ENCODE measurements at regions not wholly inside any gene's neighbourhood (a gene's known extent, or its start where the extent isn't known, plus 50 kb on each side); places are given as distances from the start of the nearest gene placed in this dataset.

DNA sequence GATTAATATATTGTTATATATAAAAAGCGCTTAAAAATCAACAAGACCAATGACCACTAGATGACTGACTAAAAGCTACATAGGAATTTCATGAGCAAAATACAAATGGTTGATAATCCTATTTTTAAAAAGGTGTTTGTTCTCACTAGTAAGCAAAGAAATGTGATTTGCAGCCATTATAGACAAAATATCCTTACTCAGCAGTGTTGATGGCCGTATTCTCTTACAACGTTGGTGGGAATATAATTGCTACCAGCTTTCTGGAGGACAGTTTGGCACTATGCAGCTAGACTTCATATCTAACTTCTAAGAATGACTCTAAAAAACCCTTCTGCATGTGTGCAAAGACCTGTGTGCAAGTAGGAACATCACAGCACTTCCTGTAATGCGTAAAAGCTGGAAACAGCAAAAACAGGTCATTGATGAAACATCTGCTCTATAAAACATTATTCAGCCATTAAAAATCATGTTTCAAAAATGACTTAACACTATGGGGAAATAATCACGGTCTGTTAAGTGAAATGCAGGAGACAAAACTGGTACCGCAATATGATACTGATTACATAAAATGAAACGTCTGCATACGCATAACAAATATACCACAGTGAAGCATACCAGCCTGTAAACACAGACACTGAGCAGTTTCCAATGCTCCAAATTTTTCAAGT lies 70.1 kb upstream of the LINC01488 start:
- H3K36me3 ChIP-seq (ENCODE audit: insufficient read depth, insufficient read length, low read length): no peaks in the 10 kb centered on the region
- no peaks in the 10 kb centered on the region for H3K9me3 ChIP-seq (ENCODE audit: insufficient read depth, low read length)
- no peak for TF ChIP-seq SUZ12 (IDR thresholded peaks at IDR 0.05; ENCODE audit: extremely low read depth, insufficient read depth, insufficient read length)
- no peak overlapping the region for H3K4me3 ChIP-seq (ENCODE audit: insufficient read length, low read depth)
- no peak overlapping the region for H3K9ac ChIP-seq (ENCODE audit: insufficient read length, low read depth)
- DNase-seq (ENCODE audit: low read depth, low spot score): no peak
- no peaks in the 10 kb centered on the region for H3K4me1 ChIP-seq (ENCODE audit: insufficient read depth, insufficient read length)
- no peaks in the 10 kb centered on the region for H3K27me3 ChIP-seq (ENCODE audit: insufficient read depth, insufficient read length)

DNA sequence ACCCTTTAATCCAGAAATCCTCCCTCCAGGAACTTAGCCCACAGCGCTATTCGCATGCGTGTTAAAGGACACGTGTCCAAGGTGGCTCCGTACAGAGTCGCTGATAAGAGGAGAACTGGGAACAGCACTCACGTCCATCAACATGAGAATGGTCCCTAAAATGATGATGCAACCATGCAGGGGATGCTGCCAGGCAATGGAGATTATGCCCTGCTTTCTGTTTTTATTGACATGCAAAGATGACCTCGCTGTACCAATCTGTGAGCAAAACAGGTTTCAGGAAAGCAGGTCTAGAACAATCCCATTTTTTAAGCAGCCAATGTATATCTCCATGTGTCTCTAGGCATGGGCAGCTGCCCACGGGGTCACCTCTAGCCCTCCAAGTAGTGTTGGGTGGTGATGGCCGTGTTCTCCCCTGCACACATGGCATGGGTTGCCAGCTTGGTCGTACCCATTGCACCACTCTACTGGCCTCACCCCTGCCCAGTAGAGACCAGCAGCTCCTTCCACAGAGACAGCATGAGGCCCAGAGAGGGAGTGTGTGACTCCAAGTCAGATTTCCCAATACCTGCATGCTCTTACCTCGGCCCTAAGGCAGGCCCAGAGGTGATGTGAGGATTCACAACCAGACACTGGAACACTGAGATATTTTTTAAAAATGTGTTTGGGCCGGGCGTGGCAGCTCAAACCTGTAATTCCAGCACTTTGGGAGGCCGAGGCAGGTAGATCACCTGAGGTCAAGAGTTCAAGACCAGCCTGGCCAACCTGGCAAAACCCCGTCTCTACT lies 68.3 kb upstream of the LINC01488 start:
- no peaks in the 10 kb centered on the region for H3K9me3 ChIP-seq (ENCODE audit: insufficient read depth, low read length)
- no peak overlapping the region for H3K4me3 ChIP-seq (ENCODE audit: insufficient read length, low read depth)
- H3K4me1 ChIP-seq (ENCODE audit: insufficient read depth, insufficient read length): no peaks in the 10 kb centered on the region
- TF ChIP-seq SUZ12 (IDR thresholded peaks at IDR 0.05; ENCODE audit: extremely low read depth, insufficient read depth, insufficient read length): no peak
- no peak for TF ChIP-seq ZNF274 (IDR thresholded peaks at IDR 0.05; ENCODE audit: low read depth, low read length)
- DNase-seq (ENCODE audit: low read depth, low spot score): no peak
- no peak overlapping the region for H3K9ac ChIP-seq (ENCODE audit: insufficient read length, low read depth)
- H3K36me3 ChIP-seq (ENCODE audit: insufficient read depth, insufficient read length, low read length): no peaks in the 10 kb centered on the region
- no peaks in the 10 kb centered on the region for H3K27me3 ChIP-seq (ENCODE audit: insufficient read depth, insufficient read length)

DNA sequence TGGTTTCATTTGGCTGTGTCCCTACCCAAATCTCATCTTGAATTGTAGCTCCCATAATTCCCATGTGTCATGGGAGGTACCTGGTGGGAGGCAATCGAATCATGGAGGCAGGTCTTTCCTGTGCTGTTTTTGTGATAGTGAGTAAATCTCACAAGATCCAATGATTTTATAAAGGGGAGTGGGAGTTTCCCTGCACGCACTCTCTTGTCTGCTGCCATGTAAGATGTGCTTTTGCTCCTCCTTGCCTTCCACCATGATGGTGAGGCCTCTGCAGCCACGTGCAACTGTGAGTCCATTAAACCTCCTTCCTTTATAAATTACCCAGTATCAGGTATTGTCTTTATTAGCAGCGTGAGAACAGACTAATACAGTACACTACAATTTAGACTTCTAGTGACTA lies 67.5 kb upstream of the LINC01488 start:
- DNase-seq (ENCODE audit: low read depth, low spot score): no peak
- Histone ChIP-seq H3K9me3 (ENCODE audit: insufficient read depth, low read length) (no peaks in the 10 kb centered on the region), H3K4me3 (ENCODE audit: insufficient read length, low read depth) (no peak overlapping the region), H3K27me3 (ENCODE audit: insufficient read depth, insufficient read length) (no peaks in the 10 kb centered on the region), H3K36me3 (ENCODE audit: insufficient read depth, insufficient read length, low read length) (no peaks in the 10 kb centered on the region), H3K4me1 (ENCODE audit: insufficient read depth, insufficient read length) (no peaks in the 10 kb centered on the region), H3K9ac (ENCODE audit: insufficient read length, low read depth) (no peak overlapping the region)
- no peak for TF ChIP-seq SUZ12 (IDR thresholded peaks at IDR 0.05; ENCODE audit: extremely low read depth, insufficient read depth, insufficient read length)
- TF ChIP-seq ZNF274 (IDR thresholded peaks at IDR 0.05; ENCODE audit: low read depth, low read length): no peak
- TF ChIP-seq YY1 (IDR thresholded peaks at IDR 0.05; ENCODE audit: insufficient read depth, insufficient read length): no peak

DNA sequence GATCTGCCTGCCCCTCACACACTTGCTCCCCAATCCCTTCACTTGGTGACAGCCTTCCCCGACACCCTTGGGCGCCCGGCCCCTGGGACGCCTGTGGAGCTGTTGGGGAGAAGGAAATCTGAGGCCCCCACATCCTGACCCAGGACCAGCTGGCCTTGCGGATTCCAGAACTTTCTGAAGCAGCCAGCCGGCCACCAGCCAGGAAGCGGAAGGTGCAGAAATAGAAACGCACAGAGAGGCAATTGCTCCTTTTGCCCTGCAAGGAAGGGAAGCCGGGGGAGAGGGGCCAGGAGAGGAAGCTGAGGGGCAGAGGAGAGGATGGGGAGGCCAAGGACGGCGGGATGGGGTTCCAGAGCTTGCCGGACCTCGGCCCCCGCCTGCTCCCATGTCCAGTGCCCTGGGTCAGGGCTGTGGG lies 66.7 kb upstream of the LINC01488 start:
- no peaks in the 10 kb centered on the region for H3K27me3 ChIP-seq (ENCODE audit: insufficient read depth, insufficient read length)
- H3K4me1 ChIP-seq (ENCODE audit: insufficient read depth, insufficient read length): peaks cover 4% of the 10 kb centered on the region
- TF ChIP-seq ZNF274 (IDR thresholded peaks at IDR 0.05; ENCODE audit: low read depth, low read length) (no peak), SUZ12 (IDR thresholded peaks at IDR 0.05; ENCODE audit: extremely low read depth, insufficient read depth, insufficient read length) (no peak), YY1 (IDR thresholded peaks at IDR 0.05; ENCODE audit: insufficient read depth, insufficient read length) (no peak)
- no peaks in the 10 kb centered on the region for H3K36me3 ChIP-seq (ENCODE audit: insufficient read depth, insufficient read length, low read length)
- no peak for DNase-seq (ENCODE audit: low read depth, low spot score)
- H3K9me3 ChIP-seq (ENCODE audit: insufficient read depth, low read length): no peaks in the 10 kb centered on the region
- no peak overlapping the region for H3K9ac ChIP-seq (ENCODE audit: insufficient read length, low read depth)
- H3K4me3 ChIP-seq (ENCODE audit: insufficient read length, low read depth): no peak overlapping the region

DNA sequence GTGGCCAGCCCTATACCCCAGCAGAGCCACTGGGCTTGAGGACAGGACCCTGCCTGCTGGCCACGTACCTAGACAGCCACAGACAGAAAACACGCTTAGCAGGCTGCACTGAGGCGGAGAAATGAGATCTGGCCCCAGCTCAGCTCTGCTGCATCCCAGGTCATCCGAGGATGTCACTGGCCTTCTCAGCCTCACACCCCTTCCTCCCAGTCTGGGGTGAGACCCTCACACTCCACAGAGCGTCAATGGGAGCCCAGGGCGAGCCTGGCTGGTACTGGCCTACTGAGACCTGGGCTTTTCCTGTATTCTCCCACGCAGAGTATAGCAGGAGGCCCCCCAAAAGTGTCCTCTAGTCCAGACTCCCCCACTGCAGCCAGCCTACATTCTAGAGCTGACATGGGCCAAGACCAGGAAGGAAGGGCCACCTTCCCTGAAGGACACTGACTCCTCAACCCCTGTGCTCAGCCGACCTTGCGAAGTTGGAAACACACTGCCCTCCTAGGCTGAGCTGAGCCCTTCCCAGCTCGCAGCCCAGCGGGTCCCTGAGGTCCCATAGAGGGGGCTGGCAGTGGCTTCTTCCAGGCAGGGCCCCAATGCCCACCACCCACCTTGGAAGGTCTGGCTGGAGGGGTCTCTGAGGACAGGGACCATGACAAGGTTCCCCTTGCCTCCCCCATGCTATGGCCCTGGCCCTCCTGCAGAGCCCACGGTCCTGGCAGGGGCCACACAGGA lies 65.9 kb upstream of the LINC01488 start:
- DNase-seq (ENCODE audit: low read depth, low spot score): no peak
- no peak for TF ChIP-seq ZNF274 (IDR thresholded peaks at IDR 0.05; ENCODE audit: low read depth, low read length)
- TF ChIP-seq SUZ12 (IDR thresholded peaks at IDR 0.05; ENCODE audit: extremely low read depth, insufficient read depth, insufficient read length): no peak
- TF ChIP-seq YY1 (IDR thresholded peaks at IDR 0.05; ENCODE audit: insufficient read depth, insufficient read length): no peak
- peaks cover 4% of the 10 kb centered on the region for H3K4me1 ChIP-seq (ENCODE audit: insufficient read depth, insufficient read length)
- H3K36me3 ChIP-seq (ENCODE audit: insufficient read depth, insufficient read length, low read length): no peaks in the 10 kb centered on the region
- no peaks in the 10 kb centered on the region for H3K9me3 ChIP-seq (ENCODE audit: insufficient read depth, low read length)
- no peak overlapping the region for H3K9ac ChIP-seq (ENCODE audit: insufficient read length, low read depth)
- no peak overlapping the region for H3K4me3 ChIP-seq (ENCODE audit: insufficient read length, low read depth)
- H3K27me3 ChIP-seq (ENCODE audit: insufficient read depth, insufficient read length): no peaks in the 10 kb centered on the region

DNA sequence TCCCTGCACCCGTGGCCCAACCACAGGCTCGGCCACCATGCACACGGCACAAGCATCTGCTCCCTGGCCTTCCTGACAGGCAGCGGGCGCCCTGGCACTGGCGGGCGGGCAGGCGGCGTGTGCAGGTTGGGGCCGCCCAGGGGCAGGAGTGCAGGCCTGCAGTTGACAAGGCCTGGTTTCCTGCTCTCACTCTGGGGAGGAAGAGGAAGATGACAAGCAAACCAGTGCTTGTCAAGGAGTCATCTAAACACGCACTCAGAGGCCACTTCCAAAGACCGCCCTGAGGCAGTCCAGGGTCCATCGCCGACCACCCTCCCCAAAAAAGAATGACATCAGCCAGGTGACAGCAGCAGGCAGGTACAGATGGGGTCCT lies 65.3 kb upstream of the LINC01488 start:
- no peak overlapping the region for H3K4me3 ChIP-seq (ENCODE audit: insufficient read length, low read depth)
- H3K36me3 ChIP-seq (ENCODE audit: insufficient read depth, insufficient read length, low read length): no peaks in the 10 kb centered on the region
- no peaks in the 10 kb centered on the region for H3K9me3 ChIP-seq (ENCODE audit: insufficient read depth, low read length)
- no peaks in the 10 kb centered on the region for H3K27me3 ChIP-seq (ENCODE audit: insufficient read depth, insufficient read length)
- DNase-seq (ENCODE audit: low read depth, low spot score): no peak
- TF ChIP-seq YY1 (IDR thresholded peaks at IDR 0.05; ENCODE audit: insufficient read depth, insufficient read length) (no peak), ZNF274 (IDR thresholded peaks at IDR 0.05; ENCODE audit: low read depth, low read length) (no peak), SUZ12 (IDR thresholded peaks at IDR 0.05; ENCODE audit: extremely low read depth, insufficient read depth, insufficient read length) (no peak)
- no peak overlapping the region for H3K9ac ChIP-seq (ENCODE audit: insufficient read length, low read depth)
- H3K4me1 ChIP-seq (ENCODE audit: insufficient read depth, insufficient read length): peaks cover 4% of the 10 kb centered on the region

Data from NT2/D1 (cell line).